Spinal cord (tissue), 9 donors: ENCODE measurements at regions not wholly inside any gene's neighbourhood (a gene's known extent, or its start where the extent isn't known, plus 50 kb on each side); places are given as distances from the start of the nearest gene placed in this dataset.
A peak's percentile ranks its signal among the peaks of the same experiment; 100 is the strongest.

ENCODE experiments used
- DNase-seq, 6 donors: peaks; one replicate each; pipeline versions ENCODE4 v3.0.0 to v3.0.0-alpha.2; 2013 to 2015; ENCODE audit warnings: low spot score in 6 of 6, low read depth in 4 of 6
- H3K27ac ChIP-seq: one replicate; pipeline ENCODE4 v1.5.1; 2013; ENCODE audit warnings: low read depth, low read length, control low read depth
- H3K27me3 ChIP-seq: one replicate; pipeline ENCODE4 v1.6.1; 2013; ENCODE audit warnings: low read length; ENCODE audit not compliant: control insufficient read depth, insufficient read depth
- H3K36me3 ChIP-seq: one replicate; pipeline ENCODE4 v1.6.1; 2013; ENCODE audit warnings: low read length; ENCODE audit not compliant: control insufficient read depth, insufficient read depth
- H3K4me1 ChIP-seq: one replicate; pipeline ENCODE4 v1.6.1; 2013; ENCODE audit warnings: low read length; ENCODE audit not compliant: control insufficient read depth, insufficient read depth
- H3K4me3 ChIP-seq: one replicate; pipeline ENCODE4 v1.5.1; 2013; ENCODE audit warnings: low read depth, low read length, control low read depth
- H3K9me3 ChIP-seq: one replicate; pipeline ENCODE4 v1.6.1; 2013; ENCODE audit warnings: low read length; ENCODE audit not compliant: control insufficient read depth, insufficient read depth
- WGBS: methylation state at CpG from one replicate; pipeline ENCODE4 v1.1.5; 2013; ENCODE audit warnings: missing lambda C conversion rate; ENCODE audit not compliant: insufficient coverage; 5-methylcytosine and 5-hydroxymethylcytosine counted together
- donor health status: healthy.

- DNase-seq = no peak
- no CpG with 5 or more reads among the region's 1 CpG for WGBS
Measured at GRCh38 chr1:79376106-79376505, 369.6 kb upstream of the ADGRL4 start.

GRCh38 chr1:79375352-79375751 lies 368.8 kb upstream of the ADGRL4 start:
- H3K27me3 ChIP-seq = no peaks in the 10 kb centered on the region
- H3K4me3 ChIP-seq = no peak overlapping the region
- H3K9me3 ChIP-seq = no peaks in the 10 kb centered on the region
- no CpG with 5 or more reads among the region's 1 CpG for WGBS
- H3K36me3 ChIP-seq = no peaks in the 10 kb centered on the region
- H3K4me1 ChIP-seq = no peaks in the 10 kb centered on the region
- no peak overlapping the region for H3K27ac ChIP-seq
- no peak for DNase-seq

More at GRCh38 chr1:79376106-79376505, 369.6 kb upstream of the ADGRL4 start:
- H3K36me3 ChIP-seq = no peaks in the 10 kb centered on the region
- H3K27ac ChIP-seq = no peak overlapping the region
- no peaks in the 10 kb centered on the region for H3K4me1 ChIP-seq
- no peaks in the 10 kb centered on the region for H3K9me3 ChIP-seq
- H3K4me3 ChIP-seq = no peak overlapping the region
- H3K27me3 ChIP-seq = no peaks in the 10 kb centered on the region

- no peak overlapping the region for H3K4me3 ChIP-seq
- peak in 1 of 6 donors; percentile 29 for DNase-seq
- no peaks in the 10 kb centered on the region for H3K27me3 ChIP-seq
- no peaks in the 10 kb centered on the region for H3K9me3 ChIP-seq
- H3K4me1 ChIP-seq = no peaks in the 10 kb centered on the region
- no peak overlapping the region for H3K27ac ChIP-seq
- H3K36me3 ChIP-seq = no peaks in the 10 kb centered on the region
- no CpG with 5 or more reads among the region's 1 CpG for WGBS
Measured at GRCh38 chr1:79374397-79374796, 367.9 kb upstream of the ADGRL4 start.

- H3K36me3 ChIP-seq = no peaks in the 10 kb centered on the region
- no peaks in the 10 kb centered on the region for H3K27me3 ChIP-seq
- no peak overlapping the region for H3K27ac ChIP-seq
- no peaks in the 10 kb centered on the region for H3K4me1 ChIP-seq
- H3K4me3 ChIP-seq = no peak overlapping the region
- DNase-seq = peak in 5 of 6 donors; percentile 18 to 94 (median 38)
- H3K9me3 ChIP-seq = no peaks in the 10 kb centered on the region
- 0% methylated on average over 1 of the region's 2 CpGs for WGBS
Measured at GRCh38 chr1:79373481-79374125, 367.1 kb upstream of the ADGRL4 start.

- no peaks in the 10 kb centered on the region for H3K27me3 ChIP-seq
- no peak overlapping the region for H3K4me3 ChIP-seq
- no peaks in the 10 kb centered on the region for H3K36me3 ChIP-seq
- DNase-seq = no peak
- WGBS = 100% methylated on average over 1 of the region's 1 CpG
- no peaks in the 10 kb centered on the region for H3K9me3 ChIP-seq
- no peaks in the 10 kb centered on the region for H3K4me1 ChIP-seq
- H3K27ac ChIP-seq = no peak overlapping the region
Measured at GRCh38 chr1:79371802-79372201, 365.3 kb upstream of the ADGRL4 start.

- Histone ChIP-seq H3K4me1 (no peaks in the 10 kb centered on the region), H3K36me3 (no peaks in the 10 kb centered on the region), H3K27ac (no peak overlapping the region), H3K27me3 (no peaks in the 10 kb centered on the region), H3K9me3 (no peaks in the 10 kb centered on the region), H3K4me3 (no peak overlapping the region)
- DNase-seq = no peak
- WGBS = 70% methylated on average over 1 of the region's 3 CpGs
Measured at GRCh38 chr1:79369091-79369490, 362.6 kb upstream of the ADGRL4 start.

GRCh38 chr1:79364896-79365295 lies 358.4 kb upstream of the ADGRL4 start:
- no peak for DNase-seq
- 43% methylated on average over 1 of the region's 1 CpG for WGBS
- Histone ChIP-seq H3K4me1 (no peaks in the 10 kb centered on the region), H3K27me3 (no peaks in the 10 kb centered on the region), H3K36me3 (no peaks in the 10 kb centered on the region), H3K9me3 (no peaks in the 10 kb centered on the region), H3K4me3 (no peak overlapping the region), H3K27ac (no peak overlapping the region)

- H3K4me3 ChIP-seq = no peak overlapping the region
- no peak overlapping the region for H3K27ac ChIP-seq
- DNase-seq = peak in 1 of 6 donors; percentile 63
- no peaks in the 10 kb centered on the region for H3K9me3 ChIP-seq
- no peaks in the 10 kb centered on the region for H3K4me1 ChIP-seq
- no peaks in the 10 kb centered on the region for H3K27me3 ChIP-seq
- H3K36me3 ChIP-seq = no peaks in the 10 kb centered on the region
Measured at GRCh38 chr1:79363430-79363829, 356.9 kb upstream of the ADGRL4 start.

GRCh38 chr1:79362470-79362869 lies 355.9 kb upstream of the ADGRL4 start:
- Histone ChIP-seq H3K27me3 (no peaks in the 10 kb centered on the region), H3K36me3 (no peaks in the 10 kb centered on the region), H3K4me1 (no peaks in the 10 kb centered on the region), H3K4me3 (no peak overlapping the region), H3K27ac (no peak overlapping the region), H3K9me3 (no peaks in the 10 kb centered on the region)
- no peak for DNase-seq
- WGBS = no CpG with 5 or more reads among the region's 3 CpGs

- no peak overlapping the region for H3K27ac ChIP-seq
- 87% methylated on average over 3 of the region's 4 CpGs for WGBS
Measured at GRCh38 chr1:79355090-79355489, 348.6 kb upstream of the ADGRL4 start.

More at GRCh38 chr1:79355090-79355489, 348.6 kb upstream of the ADGRL4 start:
- no peaks in the 10 kb centered on the region for H3K9me3 ChIP-seq
- no peak overlapping the region for H3K4me3 ChIP-seq
- no peaks in the 10 kb centered on the region for H3K4me1 ChIP-seq
- H3K27me3 ChIP-seq = no peaks in the 10 kb centered on the region
- no peak for DNase-seq
- no peaks in the 10 kb centered on the region for H3K36me3 ChIP-seq
